DND-41 (cell line): ENCODE measurements at regions not wholly inside any gene's neighbourhood (a gene's known extent, or its start where the extent isn't known, plus 50 kb on each side); places are given as distances from the start of the nearest gene placed in this dataset.

Experiments used
- ATAC-seq: fragments of 200-7000 bp; cut with Tn5 transposase; 3 replicates; pipeline ENCODE4 v1.9.1; 2021; ENCODE audit warnings: low read depth; ENCODE audit not compliant: insufficient read depth
- DNase-seq: peaks from one replicate; pipeline ENCODE4 v3.0.0-alpha.2; 2020
- H2AFZ ChIP-seq: 2 replicates; pipeline ENCODE4 v1.6.0; 2012; ENCODE audit warnings: low read depth, low read length
- H3K27ac ChIP-seq: 2 replicates; pipeline ENCODE4 v1.5.1; 2012; ENCODE audit warnings: low read length, inconsistent platforms
- H3K27me3 ChIP-seq: fragments of 200-600 bp; sonication (generic); 2 replicates; pipeline ENCODE4 v1.6.0; 2012; ENCODE audit warnings: low read length, mild to moderate bottlenecking, inconsistent platforms; ENCODE audit not compliant: insufficient read depth, poor library complexity
- H3K36me3 ChIP-seq: 2 replicates; pipeline ENCODE4 v1.5.1; 2012; ENCODE audit warnings: low read length, inconsistent platforms; ENCODE audit not compliant: insufficient read depth
- H3K4me1 ChIP-seq: 2 replicates; pipeline ENCODE4 v1.5.1; 2012; ENCODE audit warnings: mild to moderate bottlenecking, low read length; ENCODE audit not compliant: insufficient read depth
- H3K4me2 ChIP-seq: 2 replicates; pipeline ENCODE4 v1.6.0; 2012; ENCODE audit warnings: mild to moderate bottlenecking, moderate library complexity, low read length, inconsistent platforms; ENCODE audit not compliant: insufficient read depth
- H3K4me3 ChIP-seq, 2 experiments: fragments of 200-600 bp in 1 of 2; shearing (Covaris generic) in 1 of 2; 2 replicates each; pipeline ENCODE4 v1.5.1; 2012 to 2016; ENCODE audit warnings: inconsistent platforms in 2 of 2, low read length in 2 of 2, mild to moderate bottlenecking in 2 of 2, low read depth in 1 of 2, moderate library complexity in 1 of 2
- H3K79me2 ChIP-seq: 2 replicates; pipeline ENCODE4 v1.6.0; 2012; ENCODE audit warnings: low read length, inconsistent platforms; ENCODE audit not compliant: insufficient read depth
- H3K9ac ChIP-seq: 2 replicates; pipeline ENCODE4 v1.6.0; 2012; ENCODE audit warnings: low read depth, mild to moderate bottlenecking, inconsistent platforms, low read length, moderate library complexity
- H3K9me3 ChIP-seq: 2 replicates; pipeline ENCODE4 v1.5.1; 2012; ENCODE audit warnings: low read length, moderate library complexity, mild to moderate bottlenecking, inconsistent platforms; ENCODE audit not compliant: insufficient read depth, severe bottlenecking
- H4K20me1 ChIP-seq: 2 replicates; pipeline ENCODE4 v1.6.0; 2012; ENCODE audit warnings: low read length; ENCODE audit not compliant: insufficient read depth
- CTCF ChIP-seq: IDR thresholded peaks from 2 replicates; pipeline ENCODE4 v1.5.1; 2012; ENCODE audit warnings: borderline replicate concordance, low read length, moderate library complexity, mild to moderate bottlenecking; ENCODE audit not compliant: poor library complexity, severe bottlenecking; ENCODE audit errors: extremely low read depth
- EZH2 ChIP-seq: IDR thresholded peaks from 3 replicates; pipeline ENCODE4 v1.6.1; 2012; ENCODE audit warnings: borderline replicate concordance, low read depth, mild to moderate bottlenecking, moderate library complexity, low read length, inconsistent platforms; ENCODE audit not compliant: severe bottlenecking

- Histone ChIP-seq H3K4me1 (no peaks in the 10 kb centered on the region), H3K79me2 (no peaks in the 10 kb centered on the region), H4K20me1 (no peaks in the 10 kb centered on the region), H3K27me3 (peaks cover 5% of the 10 kb centered on the region), H3K9me3 (no peaks in the 10 kb centered on the region), H3K9ac (no peak overlapping the region), H3K4me3 (no peak overlapping the region), H3K36me3 (no peaks in the 10 kb centered on the region), H3K4me2 (no peak overlapping the region), H2AFZ (no peak overlapping the region), H3K27ac (no peak overlapping the region)
- DNase-seq: no peak
- no peak for ATAC-seq
- TF ChIP-seq CTCF: peak; percentile 18
- no peak for TF ChIP-seq EZH2
Observed at GRCh38 chr16:73527187-73527586, 479.3 kb upstream of the ZFHX3 start.

GRCh38 chr16:73526011-73526804 is 478.3 kb upstream of the ZFHX3 start:
- DNase-seq (no peak), ATAC-seq (no peak)
- Histone ChIP-seq H3K4me1 (no peaks in the 10 kb centered on the region), H3K36me3 (no peaks in the 10 kb centered on the region), H3K79me2 (no peaks in the 10 kb centered on the region), H2AFZ (no peak overlapping the region), H4K20me1 (no peaks in the 10 kb centered on the region), H3K4me2 (no peak overlapping the region), H3K4me3 (no peak overlapping the region), H3K27me3 (peaks cover 5% of the 10 kb centered on the region), H3K9ac (no peak overlapping the region), H3K9me3 (no peaks in the 10 kb centered on the region), H3K27ac (no peak overlapping the region)
- TF ChIP-seq CTCF (no peak), EZH2 (no peak)

DNA sequence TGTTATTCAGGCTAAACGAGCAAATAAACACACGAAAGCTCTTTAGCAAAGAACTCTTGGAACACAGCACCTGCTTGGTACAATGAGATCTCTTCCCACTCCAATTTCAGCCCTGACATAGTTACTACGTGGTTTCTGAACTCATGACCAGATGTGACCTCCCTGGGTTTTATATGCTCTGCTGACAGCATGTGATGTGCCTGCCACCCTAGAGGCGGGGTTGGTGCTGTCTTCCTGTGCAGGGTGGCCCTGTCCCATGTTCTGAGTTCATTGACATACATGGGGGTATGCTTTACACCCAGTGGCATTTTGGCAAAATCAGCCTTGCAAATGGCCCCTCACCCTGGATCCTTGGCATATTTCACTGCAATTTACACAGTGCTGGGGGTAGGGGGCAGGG is 475.3 kb upstream of the ZFHX3 start:
- no peaks in the 10 kb centered on the region for H3K9me3 ChIP-seq
- no peak for DNase-seq
- no peaks in the 10 kb centered on the region for H3K36me3 ChIP-seq
- TF ChIP-seq CTCF (no peak), EZH2 (no peak)
- no peak overlapping the region for H2AFZ ChIP-seq
- H3K27ac ChIP-seq: no peak overlapping the region
- H3K4me2 ChIP-seq: no peak overlapping the region
- H3K4me1 ChIP-seq: no peaks in the 10 kb centered on the region
- no peak overlapping the region for H3K9ac ChIP-seq
- H4K20me1 ChIP-seq: no peaks in the 10 kb centered on the region
- peaks cover 5% of the 10 kb centered on the region for H3K27me3 ChIP-seq
- H3K4me3 ChIP-seq: no peak overlapping the region
- no peak for ATAC-seq
- H3K79me2 ChIP-seq: no peaks in the 10 kb centered on the region
